Naive B cell (primary cell): ENCODE measurements at regions not wholly inside any gene's neighbourhood (a gene's known extent, or its start where the extent isn't known, plus 50 kb on each side); places are given as distances from the start of the nearest gene placed in this dataset.
"Not testable (repeated sequence)": the region's sequence is repeated elsewhere in the genome, so short reads cannot be mapped to it uniquely, and the experiment has no call there.

ENCODE experiments used
- ATAC-seq, 2 donors: fragments of 150-1000 bp; cut with Tn5 transposase; 2 replicates each; pipeline ENCODE4 v1.10.0; 2021; ENCODE audit warnings: low read depth in 2 of 2, mild to moderate bottlenecking in 2 of 2, moderate library complexity in 2 of 2
- DNase-seq: peaks from one replicate; pipeline ENCODE4 v3.0.0; 2022
- H3K27ac Mint-ChIP-seq, 6 donors: one replicate each; pipeline ENCODE4 v1.8.0; 2020 to 2022; ENCODE audit warnings: mild to moderate bottlenecking in 6 of 6, mixed read lengths in 6 of 6, moderate library complexity in 5 of 6, inconsistent platforms in 2 of 6
- H3K27me3 Mint-ChIP-seq, 3 donors: one replicate each; pipeline ENCODE4 v1.8.0; 2021 to 2022; ENCODE audit warnings: mixed read lengths in 3 of 3, mild to moderate bottlenecking in 1 of 3
- H3K36me3 Mint-ChIP-seq, 2 donors: one replicate each; pipeline ENCODE4 v1.8.0; 2020 to 2022; ENCODE audit warnings: mixed read lengths in 2 of 2, inconsistent platforms in 1 of 2, mild to moderate bottlenecking in 1 of 2
- H3K4me1 Mint-ChIP-seq, 3 donors: one replicate each; pipeline ENCODE4 v1.8.0; 2020 to 2022; ENCODE audit warnings: mixed read lengths in 3 of 3, inconsistent platforms in 1 of 3, mild to moderate bottlenecking in 1 of 3, moderate library complexity in 1 of 3
- H3K4me3 Mint-ChIP-seq, 8 donors: one replicate each; pipeline ENCODE4 v1.8.0; 2020 to 2022; ENCODE audit warnings: mild to moderate bottlenecking in 8 of 8, mixed read lengths in 8 of 8, moderate library complexity in 8 of 8, inconsistent platforms in 2 of 8
- H3K9me3 Mint-ChIP-seq, 7 donors: one replicate each; pipeline ENCODE4 v1.8.0; 2020 to 2022; ENCODE audit warnings: mixed read lengths in 7 of 7, mild to moderate bottlenecking in 5 of 7, inconsistent platforms in 2 of 7, moderate library complexity in 1 of 7

GRCh38 chr6:167703781-167704180 lies 122.9 kb upstream of the AFDN start:
- ATAC-seq (no peak), DNase-seq (no peak)
- Mint-ChIP-seq H3K27me3 (peaks cover 29 to 39% (median 29%) of the 10 kb centered on the region in 3 donors), H3K9me3 (no peaks in the 10 kb centered on the region), H3K36me3 (no peaks in the 10 kb centered on the region), H3K4me1 (peaks cover 21 to 40% (median 28%) of the 10 kb centered on the region in 3 donors), H3K4me3 (peak overlapping the region in 1 of 8 donors; percentile 20), H3K27ac (peak overlapping the region in 1 of 6 donors; percentile 37)

DNA sequence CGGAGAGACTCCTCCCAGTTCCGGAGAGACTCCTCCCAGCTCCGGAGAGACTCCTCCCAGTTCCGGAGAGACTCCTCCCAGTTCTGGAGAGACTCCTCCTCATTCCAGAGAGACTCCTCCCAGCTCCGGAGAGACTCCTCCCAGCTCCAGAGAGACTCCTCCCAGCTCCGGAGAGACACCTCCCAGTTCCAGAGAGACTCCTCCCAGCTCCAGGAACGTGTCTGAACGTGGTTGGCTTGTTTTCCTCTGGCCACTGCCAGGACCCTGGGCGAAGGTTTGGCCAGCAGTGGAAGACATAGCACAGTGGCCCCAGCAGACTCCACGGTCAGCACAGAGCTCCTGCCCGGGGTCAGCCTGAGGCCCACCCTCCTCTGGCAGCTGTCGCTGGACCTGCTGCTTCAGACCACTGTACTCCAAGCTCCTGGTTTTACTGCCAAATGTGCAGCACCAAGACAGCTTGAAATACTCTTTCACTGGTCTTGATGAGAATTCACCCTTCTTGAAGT lies 122.3 kb upstream of the AFDN start:
- H3K4me3 Mint-ChIP-seq = no peak overlapping the region
- H3K36me3 Mint-ChIP-seq = no peaks in the 10 kb centered on the region
- H3K27ac Mint-ChIP-seq = peak overlapping the region in 2 of 6 donors; percentile 3 to 56
- peaks cover 0 to 3% (median 0%) of the 10 kb centered on the region in 7 donors for H3K9me3 Mint-ChIP-seq
- no peak for DNase-seq
- ATAC-seq = no peak
- peaks cover 35 to 46% (median 36%) of the 10 kb centered on the region in 3 donors for H3K27me3 Mint-ChIP-seq
- peaks cover 14 to 33% (median 22%) of the 10 kb centered on the region in 3 donors for H3K4me1 Mint-ChIP-seq

DNA sequence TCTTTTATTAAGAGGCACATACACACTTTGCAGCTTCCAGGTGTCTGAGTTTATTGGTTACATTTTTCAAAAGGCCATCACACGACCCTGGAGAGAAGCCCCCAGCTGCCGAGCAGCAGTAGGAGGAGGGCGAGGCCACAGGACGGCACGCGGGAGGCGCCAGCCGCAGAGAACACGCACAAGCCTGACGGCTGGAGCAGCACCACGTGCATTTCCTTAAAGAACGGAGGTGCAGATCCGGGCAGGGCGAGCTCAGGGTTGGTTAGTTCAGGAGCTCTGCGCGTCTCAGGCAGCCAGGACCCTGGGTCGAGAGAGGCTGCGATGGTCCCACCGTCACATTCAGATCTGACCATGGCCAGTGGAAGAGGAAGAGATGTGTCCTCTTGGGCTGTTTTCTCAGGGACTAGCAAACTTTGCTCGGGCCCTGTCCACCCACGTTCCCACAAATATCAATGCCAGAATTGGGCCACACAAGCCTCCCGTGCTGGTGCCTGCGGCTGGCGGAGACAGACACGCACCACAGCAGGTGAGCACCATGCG lies 121.4 kb upstream of the AFDN start:
- peak overlapping the region in 1 of 6 donors; percentile 56 for H3K27ac Mint-ChIP-seq
- peaks cover 6 to 25% (median 14%) of the 10 kb centered on the region in 3 donors for H3K4me1 Mint-ChIP-seq
- peaks cover 0 to 3% (median 0%) of the 10 kb centered on the region in 7 donors for H3K9me3 Mint-ChIP-seq
- no peaks in the 10 kb centered on the region for H3K36me3 Mint-ChIP-seq
- H3K27me3 Mint-ChIP-seq = peaks cover 37 to 54% (median 44%) of the 10 kb centered on the region in 3 donors
- no peak overlapping the region for H3K4me3 Mint-ChIP-seq
- DNase-seq = no peak
- no peak for ATAC-seq

DNA sequence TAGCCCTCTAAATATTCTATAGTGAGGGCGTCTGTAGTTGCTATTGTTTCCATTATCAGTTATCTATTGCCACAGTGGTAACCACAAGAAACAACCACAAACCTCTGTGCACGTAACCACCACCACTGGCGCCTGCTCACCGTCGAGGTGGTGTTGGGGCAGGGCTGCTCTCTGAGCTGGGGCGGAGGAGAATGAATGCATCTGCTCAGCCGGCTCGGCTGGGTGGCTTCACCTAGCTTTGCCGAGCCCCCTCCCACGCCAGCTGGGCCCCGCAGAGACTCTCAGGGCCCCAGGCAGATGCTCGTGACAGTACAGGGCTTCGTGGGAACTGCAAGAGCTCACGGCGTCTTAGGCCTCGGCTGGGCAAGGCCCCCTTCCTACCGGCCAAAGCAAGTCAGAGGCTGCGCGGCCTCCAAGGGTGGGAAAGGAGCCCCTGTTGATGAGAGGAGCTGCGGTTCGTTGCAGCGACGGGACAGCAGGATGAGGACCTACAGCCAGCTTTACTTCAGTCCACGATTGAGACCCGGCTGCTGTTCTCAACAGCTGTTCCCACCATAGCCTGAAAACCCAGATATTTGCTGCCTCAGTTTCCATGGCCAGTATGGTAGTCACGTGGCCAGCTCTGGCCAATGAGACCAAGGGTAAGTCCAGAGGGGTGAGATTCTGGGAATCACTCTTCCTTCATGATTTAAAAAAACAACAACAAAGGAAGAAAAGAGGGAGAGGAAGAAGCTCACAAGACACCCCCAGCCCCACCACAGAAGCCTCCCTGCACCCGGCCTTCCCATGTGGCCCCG lies 120.2 kb upstream of the AFDN start:
- ATAC-seq (peak; percentile 72), DNase-seq (peak; percentile 25)
- Mint-ChIP-seq H3K27me3 (peaks cover 48 to 67% (median 57%) of the 10 kb centered on the region in 3 donors), H3K4me1 (peaks cover 0 to 19% (median 11%) of the 10 kb centered on the region in 3 donors), H3K36me3 (peaks cover 0 to under 1% of the 10 kb centered on the region in 2 donors), H3K4me3 (peak overlapping the region in 2 of 8 donors; percentile 34 to 58), H3K27ac (no peak overlapping the region), H3K9me3 (peaks cover 0 to 3% (median 0%) of the 10 kb centered on the region in 7 donors)

DNA sequence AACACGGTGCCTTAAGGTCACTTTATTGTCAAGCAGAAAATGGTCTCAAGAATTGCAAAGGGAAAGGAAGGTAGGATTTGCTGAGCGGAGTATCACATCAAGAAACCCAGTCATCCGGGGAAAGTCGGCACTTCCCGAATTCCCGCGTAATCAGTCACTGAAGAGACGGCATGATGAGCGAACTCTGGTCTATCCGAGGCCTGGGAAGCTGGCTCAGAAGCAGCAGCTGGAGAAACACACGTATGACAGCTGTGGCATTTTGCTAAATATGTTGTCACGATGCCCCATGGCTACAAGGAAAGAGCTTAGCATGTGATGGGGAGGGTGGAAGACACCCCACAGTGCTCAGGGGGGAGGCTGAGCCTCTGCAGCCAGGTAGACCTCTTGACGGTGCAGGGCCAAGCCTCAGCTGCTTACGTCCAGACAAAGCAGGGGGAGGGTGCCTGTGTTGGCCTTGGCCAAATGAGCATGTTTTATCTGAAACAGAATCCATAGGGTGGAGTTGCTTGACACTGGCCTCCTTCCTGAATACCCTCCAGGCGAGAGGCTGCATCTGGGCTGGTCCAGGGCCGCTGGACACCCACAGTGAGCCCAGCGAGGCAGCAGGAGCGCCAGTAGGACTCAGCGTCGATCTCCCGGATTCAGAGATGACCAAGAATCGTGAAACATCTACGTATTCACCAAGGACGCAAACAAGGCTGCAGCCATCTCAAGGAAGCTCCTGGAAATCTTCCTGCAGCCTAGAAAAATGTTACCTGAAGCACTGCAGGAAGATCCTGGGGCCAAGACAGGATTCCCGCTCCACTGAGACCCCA lies 118.8 kb upstream of the AFDN start:
- no peak for ATAC-seq
- Mint-ChIP-seq H3K27me3 (peaks cover 55 to 81% (median 70%) of the 10 kb centered on the region in 3 donors), H3K9me3 (peaks cover 0 to 3% (median 0%) of the 10 kb centered on the region in 7 donors), H3K27ac (peak overlapping the region in 1 of 6 donors; percentile 83), H3K36me3 (peaks cover 0 to 7% of the 10 kb centered on the region in 2 donors), H3K4me3 (no peak overlapping the region), H3K4me1 (peaks cover 0 to 11% (median 7%) of the 10 kb centered on the region in 3 donors)
- DNase-seq = no peak

GRCh38 chr6:167708501-167709094 lies 118.1 kb upstream of the AFDN start:
- H3K27ac Mint-ChIP-seq = no peak overlapping the region
- ATAC-seq (no peak), DNase-seq (no peak)
- H3K36me3 Mint-ChIP-seq = peaks cover 0 to 7% of the 10 kb centered on the region in 2 donors
- peaks cover 0 to 11% (median 7%) of the 10 kb centered on the region in 3 donors for H3K4me1 Mint-ChIP-seq
- H3K27me3 Mint-ChIP-seq = peaks cover 61 to 88% (median 78%) of the 10 kb centered on the region in 3 donors
- H3K9me3 Mint-ChIP-seq = peaks cover 0 to 3% (median 0%) of the 10 kb centered on the region in 7 donors
- H3K4me3 Mint-ChIP-seq = no peak overlapping the region

DNA sequence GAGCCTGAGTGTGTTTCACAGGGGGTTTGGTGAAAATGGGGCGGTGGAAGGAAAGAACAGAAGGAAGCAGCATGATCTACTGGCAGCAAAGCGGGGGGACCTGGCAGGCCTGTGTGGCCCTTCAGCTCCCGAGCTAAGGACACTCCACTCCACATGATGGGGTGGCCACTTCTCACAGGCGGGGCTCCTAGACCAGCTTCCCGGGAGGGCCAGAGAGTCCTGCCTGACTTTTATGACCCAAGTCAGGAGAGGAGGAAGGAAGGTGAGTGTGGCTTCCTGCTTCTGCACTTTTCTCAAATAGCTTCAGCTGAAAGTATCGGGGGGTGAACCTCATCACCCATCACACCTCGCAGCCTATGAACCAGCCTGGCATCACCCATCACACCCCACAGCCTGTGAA lies 117.5 kb upstream of the AFDN start:
- no peak for ATAC-seq
- Mint-ChIP-seq H3K27ac (no peak overlapping the region), H3K36me3 (peaks cover 0 to 7% of the 10 kb centered on the region in 2 donors), H3K9me3 (peaks cover 0 to 3% (median 0%) of the 10 kb centered on the region in 7 donors), H3K4me1 (peaks cover 0 to 11% (median 7%) of the 10 kb centered on the region in 3 donors), H3K27me3 (peaks cover 66 to 94% (median 83%) of the 10 kb centered on the region in 3 donors), H3K4me3 (no peak overlapping the region)
- DNase-seq = no peak

GRCh38 chr6:167709776-167710336 lies 116.9 kb upstream of the AFDN start:
- ATAC-seq, H3K36me3 Mint-ChIP-seq, H3K9me3 Mint-ChIP-seq, H3K4me3 Mint-ChIP-seq, DNase-seq, H3K27ac Mint-ChIP-seq: not testable (repeated sequence)
- peaks cover 67 to 93% (median 86%) of the 10 kb centered on the region in 3 donors for H3K27me3 Mint-ChIP-seq
- peaks cover 0 to 11% (median 5%) of the 10 kb centered on the region in 3 donors for H3K4me1 Mint-ChIP-seq

DNA sequence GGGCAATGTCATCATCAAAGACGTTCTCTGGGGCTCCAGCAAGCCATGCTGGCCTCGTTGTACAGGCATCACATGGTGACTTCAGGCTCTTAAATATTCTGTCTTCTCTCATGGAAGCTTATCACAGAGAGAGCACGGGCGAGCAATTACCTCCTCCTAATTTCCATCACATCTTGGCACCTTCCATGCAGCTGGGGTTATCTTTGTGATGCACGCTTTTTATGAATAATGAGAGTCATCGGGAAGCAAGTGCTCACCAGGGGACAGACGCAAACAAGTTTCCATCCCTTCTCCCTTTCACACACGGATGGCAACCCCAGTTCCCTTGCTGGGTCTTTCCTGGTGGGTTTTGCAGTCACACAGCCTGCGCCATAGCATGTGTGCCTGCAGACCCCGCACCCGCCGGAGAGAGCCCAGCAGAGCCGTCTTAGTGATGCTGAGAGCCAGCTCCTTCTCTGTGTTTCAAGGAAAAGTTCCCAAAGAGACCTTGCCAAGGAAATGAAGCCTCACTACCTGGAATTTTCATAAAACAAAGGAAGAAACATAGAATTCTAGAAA lies 116.3 kb upstream of the AFDN start:
- H3K4me3 Mint-ChIP-seq = no peak overlapping the region
- H3K36me3 Mint-ChIP-seq = peaks cover 0 to 7% of the 10 kb centered on the region in 2 donors
- peaks cover 69 to 88% (median 87%) of the 10 kb centered on the region in 3 donors for H3K27me3 Mint-ChIP-seq
- peaks cover 0 to 8% (median 3%) of the 10 kb centered on the region in 3 donors for H3K4me1 Mint-ChIP-seq
- H3K9me3 Mint-ChIP-seq = peaks cover 0 to 3% (median 0%) of the 10 kb centered on the region in 7 donors
- ATAC-seq (no peak), DNase-seq (no peak)
- no peak overlapping the region for H3K27ac Mint-ChIP-seq

- Mint-ChIP-seq H3K4me1 (peaks cover 0 to 4% (median 2%) of the 10 kb centered on the region in 3 donors), H3K36me3 (peaks cover 0 to 7% of the 10 kb centered on the region in 2 donors), H3K4me3 (no peak overlapping the region), H3K27ac (no peak overlapping the region), H3K9me3 (peaks cover 0 to 3% (median 0%) of the 10 kb centered on the region in 7 donors), H3K27me3 (peaks cover 71 to 95% (median 82%) of the 10 kb centered on the region in 3 donors)
- DNase-seq (no peak), ATAC-seq (no peak)
Observed at GRCh38 chr6:167711211-167711610, 115.5 kb upstream of the AFDN start.

- no peak for ATAC-seq
- peak overlapping the region in 1 of 6 donors; percentile 22 for H3K27ac Mint-ChIP-seq
Observed at GRCh38 chr6:167711768-167712730, 114.7 kb upstream of the AFDN start.

More at GRCh38 chr6:167711768-167712730, 114.7 kb upstream of the AFDN start:
- Mint-ChIP-seq H3K4me3 (no peak overlapping the region), H3K9me3 (peaks cover 0 to 3% (median 0%) of the 10 kb centered on the region in 7 donors), H3K27me3 (peaks cover 67 to 98% (median 75%) of the 10 kb centered on the region in 3 donors), H3K4me1 (no peaks in the 10 kb centered on the region), H3K36me3 (peaks cover 0 to 7% of the 10 kb centered on the region in 2 donors)
- DNase-seq = no peak
